Cardiac septum (tissue), 1 donor: ENCODE measurements at regions not wholly inside any gene's neighbourhood (a gene's known extent, or its start where the extent isn't known, plus 50 kb on each side); places are given as distances from the start of the nearest gene placed in this dataset.

Experiments
- DNase-seq: peaks from one replicate; pipeline ENCODE4 v3.0.0-alpha.2; 2020; ENCODE audit warnings: low spot score
- intact Hi-C: fragments of 100-400 bp; cut with DNase I; formaldehyde crosslinking; loops from one replicate; pipeline ENCODE4 v1.14.0; 2022
- donor health status: DM: no; HTN: no; CAD: no.

DNA sequence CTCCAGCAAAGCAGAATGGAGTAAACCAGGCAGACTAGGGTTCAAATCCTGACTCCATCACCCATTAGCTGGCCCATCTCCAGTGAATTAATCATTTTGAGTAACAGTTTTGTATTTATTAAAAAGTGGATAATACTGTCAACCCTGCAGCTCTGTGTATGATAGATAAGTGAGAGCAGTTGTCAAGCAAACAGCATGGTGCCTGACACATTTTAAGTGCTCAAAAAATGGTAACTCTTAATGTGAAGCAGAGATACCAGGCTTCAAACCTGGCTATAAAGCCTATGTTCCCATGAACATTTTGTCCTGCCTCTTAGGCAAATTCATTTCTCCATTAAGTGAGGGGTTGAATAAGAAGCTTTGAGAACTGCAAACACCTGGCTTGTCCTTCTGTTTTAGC, 409.6 kb downstream of the TBC1D4 start:
- intact Hi-C loops, result no loop called here
- no peak for DNase-seq

DNA sequence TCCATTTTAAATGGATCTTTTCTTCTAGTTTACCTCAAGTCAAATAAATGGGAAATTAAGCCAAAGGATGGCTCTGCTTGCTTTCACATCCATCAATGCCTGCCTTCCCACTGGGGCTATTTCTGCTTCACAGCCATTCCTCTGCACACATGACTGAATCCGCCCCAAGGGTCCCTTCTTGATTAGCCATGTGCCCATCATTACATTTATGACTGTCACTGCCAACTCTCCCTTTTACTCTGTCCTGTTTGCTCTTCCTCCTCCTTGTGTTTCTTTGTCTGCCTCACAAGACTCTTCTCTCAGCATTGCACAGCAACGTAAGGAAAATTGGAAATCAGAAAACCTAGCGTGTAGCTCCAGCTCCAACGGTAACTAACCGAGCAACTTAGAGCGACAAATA, 410.2 kb downstream of the TBC1D4 start:
- no peak for DNase-seq
- intact Hi-C loops, result no loop called here

DNA sequence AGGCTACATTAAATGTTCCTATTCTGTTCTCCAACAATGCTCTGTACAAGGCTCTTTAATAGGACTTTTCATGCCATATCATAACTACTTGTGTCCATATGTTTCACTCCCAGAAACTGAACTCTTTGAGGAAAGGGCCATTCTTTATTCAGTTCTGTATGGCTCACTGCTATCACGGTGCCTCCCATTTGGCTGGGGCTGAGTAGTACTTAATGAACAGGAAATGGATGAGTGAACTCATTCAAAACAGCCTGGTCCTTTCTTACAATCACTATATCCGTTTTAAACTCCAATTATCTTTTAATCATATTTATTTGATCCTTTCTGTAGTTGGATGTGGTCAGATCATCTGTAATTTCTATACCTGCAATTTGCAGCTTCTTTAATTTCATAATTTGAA, 410.6 kb downstream of the TBC1D4 start:
- no peak for DNase-seq
- intact Hi-C loops, result no loop called here

DNA sequence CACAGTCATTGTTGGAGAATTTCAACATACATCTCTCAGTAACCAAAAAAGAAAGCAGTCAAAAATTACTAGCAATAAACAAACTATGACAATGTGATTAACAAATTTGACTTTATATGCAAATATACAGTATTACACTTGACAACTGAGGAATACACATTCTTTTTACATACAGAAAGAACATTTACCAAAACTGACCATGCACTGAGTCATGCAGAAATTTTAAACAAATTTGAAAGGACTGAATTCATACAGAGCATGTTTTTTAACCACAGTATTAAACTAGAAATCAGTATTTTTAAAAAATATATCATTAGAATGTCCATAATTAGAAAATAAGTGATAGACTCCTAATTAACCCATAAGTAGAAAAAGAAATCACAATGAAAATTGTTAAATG, 420.1 kb downstream of the TBC1D4 start:
- no peak for DNase-seq
- intact Hi-C loops, result no loop called here

DNA sequence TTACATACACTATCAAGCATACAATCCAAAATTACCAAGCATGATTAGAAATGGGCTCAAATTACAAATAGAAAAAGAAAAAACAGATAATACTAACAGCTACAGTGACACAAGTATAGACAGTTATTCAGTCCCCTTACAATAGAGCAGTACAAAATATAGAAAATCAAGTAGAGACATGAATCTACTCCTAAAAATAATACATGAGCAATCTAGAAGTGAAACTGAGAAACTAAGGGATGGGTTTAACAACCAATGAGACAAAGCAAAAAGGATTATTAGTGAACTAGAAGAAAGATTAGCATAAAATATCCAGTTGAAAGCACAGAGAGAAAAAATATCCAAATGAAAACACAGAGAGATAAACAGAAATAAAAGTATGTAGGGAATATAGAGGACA, 426.7 kb downstream of the TBC1D4 start:
- no peak for DNase-seq
- intact Hi-C loops, result no loop called here

DNA sequence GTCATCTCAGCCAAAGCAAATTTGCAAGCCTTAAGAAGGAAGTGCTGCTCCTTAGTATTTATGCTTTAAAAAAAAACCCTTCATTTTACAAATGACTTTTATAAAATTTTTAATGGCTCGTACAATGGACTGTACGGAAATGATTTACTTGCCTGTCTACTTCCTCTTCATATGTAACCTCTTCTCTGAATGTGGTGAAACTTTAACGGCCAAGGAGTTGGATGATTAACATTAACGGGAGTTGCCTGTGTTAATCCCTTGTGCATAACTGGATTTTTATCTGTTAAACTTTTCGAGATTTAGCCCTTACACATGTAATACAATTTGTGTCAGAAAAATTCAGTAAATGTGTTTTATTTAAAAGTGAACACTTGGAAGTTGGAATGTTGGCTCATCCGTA, 429.4 kb downstream of the TBC1D4 start:
- intact Hi-C loops, result no loop called here
- no peak for DNase-seq

DNA sequence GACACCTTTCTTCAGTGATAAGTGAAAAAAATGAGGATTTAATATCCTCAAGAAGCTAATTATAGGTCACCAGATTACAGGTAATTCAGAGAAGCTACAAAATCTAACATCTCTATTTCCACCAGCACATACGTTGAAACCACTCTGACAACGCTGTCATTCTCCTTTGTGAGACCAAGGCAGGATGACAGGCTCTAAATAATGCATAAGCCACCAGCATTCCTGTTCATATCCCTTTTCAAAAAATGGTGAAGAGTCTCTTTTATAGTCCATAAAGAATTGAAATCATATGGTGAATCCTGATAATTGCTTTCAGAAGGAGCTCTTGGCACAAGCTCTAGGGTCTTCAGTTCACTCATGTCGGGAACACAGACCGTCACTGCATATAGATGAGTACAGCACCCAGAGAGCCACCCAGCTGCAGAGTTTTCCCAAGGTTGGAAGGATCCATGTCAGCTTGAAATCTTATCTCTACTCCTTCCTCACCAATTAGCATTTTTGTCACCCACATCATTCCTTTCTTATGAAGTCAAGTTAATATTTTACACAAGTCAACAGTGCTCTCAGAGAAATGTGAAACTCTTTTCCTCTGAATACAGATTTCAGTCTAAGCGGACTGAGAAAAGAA, 431.4 kb downstream of the TBC1D4 start:
- intact Hi-C loops, result no loop called here

DNA sequence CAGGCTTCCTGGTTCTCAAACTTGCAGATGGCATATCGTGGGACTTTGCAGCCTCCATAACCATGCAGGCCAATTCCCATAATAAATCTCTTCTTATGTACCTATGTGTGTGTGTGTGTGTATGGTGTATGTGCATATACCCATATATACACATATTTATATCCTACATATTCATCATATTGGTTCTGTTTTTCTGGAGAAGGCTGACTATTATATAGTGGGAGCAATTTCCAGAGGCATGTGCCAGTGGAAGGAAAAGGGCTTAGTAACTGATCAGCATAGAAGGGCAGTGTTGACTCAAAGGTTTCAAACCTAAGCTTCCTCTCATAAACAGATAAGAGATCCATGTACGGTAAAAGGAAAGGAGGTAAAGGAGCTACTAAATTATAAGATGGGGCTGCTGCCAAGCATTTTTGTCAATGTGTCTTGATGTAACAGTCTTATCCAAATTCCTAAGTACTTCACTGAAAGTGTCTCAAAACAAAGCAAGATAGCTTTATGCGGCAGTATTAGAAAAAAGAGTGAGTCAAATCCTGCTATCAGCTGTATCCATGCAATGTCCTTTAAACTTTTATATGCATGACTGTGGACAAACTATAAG, 432.1 kb downstream of the TBC1D4 start:
- intact Hi-C loops, result no loop called here
- DNase-seq, result no peak

More for the DNA sequence above, 431.4 kb downstream of the TBC1D4 start:
- no peak for DNase-seq

DNA sequence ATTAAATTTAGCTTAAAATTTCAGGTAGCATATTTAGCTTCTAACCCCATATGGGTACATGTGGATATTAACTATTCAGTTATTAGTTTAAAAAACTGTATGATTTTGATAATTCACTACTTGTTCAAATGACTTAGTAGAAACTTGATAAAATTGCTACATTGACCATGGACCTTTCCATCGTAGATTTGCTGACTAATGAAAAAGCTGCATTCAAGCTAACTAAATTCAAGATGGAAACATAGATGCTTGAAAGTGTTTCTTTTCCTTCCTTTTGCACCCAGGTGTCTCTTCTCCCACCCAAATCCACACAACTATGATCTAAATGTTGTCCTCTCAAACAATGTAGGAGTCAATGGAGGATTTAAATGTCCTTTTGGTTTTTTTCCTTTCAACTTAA, 439.2 kb downstream of the TBC1D4 start:
- no peak for DNase-seq
- intact Hi-C loops, result no loop called here

DNA sequence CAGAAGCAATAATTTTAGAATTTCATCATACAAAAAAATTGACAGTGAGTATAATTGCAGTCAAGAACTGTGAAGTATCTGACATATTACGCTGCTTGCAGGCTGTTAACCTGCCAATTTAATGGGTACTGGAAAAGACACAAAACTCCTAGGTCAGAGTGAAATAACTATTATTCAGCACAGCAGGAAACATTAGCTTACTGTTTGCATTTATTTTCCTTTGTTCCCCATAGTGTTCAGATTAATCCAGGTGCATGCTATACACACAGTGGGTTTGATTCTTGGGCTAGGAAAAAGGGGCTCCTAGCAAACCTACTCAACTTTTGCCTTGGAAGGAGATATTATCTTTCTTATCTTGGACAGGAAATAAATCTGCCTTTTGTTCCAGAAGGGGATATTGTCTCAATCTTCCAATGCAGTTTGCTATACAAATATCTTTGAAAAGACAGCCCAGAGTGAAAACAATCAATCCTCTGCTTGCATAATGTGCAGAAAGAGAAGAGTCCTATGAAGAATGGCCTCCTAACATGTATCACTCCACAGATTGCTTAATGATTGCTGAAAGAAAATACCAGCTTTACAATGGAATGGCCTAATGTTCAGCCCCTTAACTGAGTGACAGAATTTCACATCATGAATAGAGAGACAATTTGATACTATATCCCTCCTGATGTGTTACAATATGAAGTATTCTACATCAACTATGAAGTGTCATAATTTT, 443.4 kb downstream of the TBC1D4 start:
- intact Hi-C loops, result no loop called here
- DNase-seq, result no peak

DNA sequence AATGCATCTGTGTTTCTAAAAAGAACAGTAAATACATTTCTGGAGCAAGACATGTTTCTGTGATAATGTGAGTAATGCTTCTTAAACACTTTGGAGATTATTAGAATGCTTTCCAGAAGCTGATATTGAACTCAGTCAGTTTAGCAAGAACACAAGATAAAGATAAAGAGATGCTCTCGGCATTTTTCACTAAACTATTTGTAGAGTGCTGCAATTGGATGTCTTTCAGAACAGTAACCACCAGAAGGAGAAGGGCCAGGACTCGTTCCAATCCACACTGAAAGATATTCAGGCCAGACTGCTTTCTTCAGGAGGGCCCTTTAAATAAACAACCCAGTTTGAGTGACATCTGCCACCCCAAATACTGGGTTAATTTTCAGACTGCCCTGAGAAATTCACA, 456.0 kb downstream of the TBC1D4 start:
- intact Hi-C loops, result no loop called here

DNA sequence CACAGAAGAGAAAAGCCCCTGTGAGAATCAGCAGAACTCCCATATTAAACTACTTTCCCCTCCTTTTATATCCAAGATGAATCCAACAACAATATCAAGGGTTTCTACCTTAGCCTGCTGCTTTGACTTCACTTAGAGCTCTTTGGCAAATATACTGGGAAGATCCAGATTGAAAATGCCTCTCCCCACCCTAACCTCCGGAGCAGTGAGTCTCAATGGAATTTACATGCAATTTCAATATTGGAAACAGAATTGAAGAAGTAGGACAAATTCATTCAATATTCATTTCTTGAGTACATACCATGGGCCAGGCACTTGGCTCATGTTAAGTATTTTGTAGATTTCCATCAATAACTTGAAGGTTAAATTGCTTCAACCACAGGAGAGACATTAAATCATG, 457.4 kb downstream of the TBC1D4 start:
- intact Hi-C loops, result no loop called here
- DNase-seq, result no peak

More for the DNA sequence above, 456.0 kb downstream of the TBC1D4 start:
- DNase-seq, result no peak

DNA sequence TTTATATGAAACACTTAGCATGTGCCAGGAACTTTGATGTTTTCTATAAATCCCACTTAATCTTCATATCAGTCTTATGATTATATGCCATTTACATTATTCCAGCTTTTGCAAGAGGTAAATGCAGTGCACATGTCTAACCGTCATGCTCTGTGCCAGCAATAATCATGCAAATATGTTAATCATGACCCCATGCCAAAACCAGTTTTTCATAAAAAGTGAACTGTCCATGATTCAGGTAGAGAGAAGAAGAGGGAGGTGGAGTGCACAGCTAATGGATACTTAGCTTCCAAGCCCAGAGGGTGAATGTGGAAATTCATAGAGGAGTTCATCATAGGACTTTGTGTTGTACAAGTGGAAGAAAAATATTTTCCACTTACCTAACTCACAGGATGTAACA, 458.4 kb downstream of the TBC1D4 start:
- intact Hi-C loops, result no loop called here
- no peak for DNase-seq

DNA sequence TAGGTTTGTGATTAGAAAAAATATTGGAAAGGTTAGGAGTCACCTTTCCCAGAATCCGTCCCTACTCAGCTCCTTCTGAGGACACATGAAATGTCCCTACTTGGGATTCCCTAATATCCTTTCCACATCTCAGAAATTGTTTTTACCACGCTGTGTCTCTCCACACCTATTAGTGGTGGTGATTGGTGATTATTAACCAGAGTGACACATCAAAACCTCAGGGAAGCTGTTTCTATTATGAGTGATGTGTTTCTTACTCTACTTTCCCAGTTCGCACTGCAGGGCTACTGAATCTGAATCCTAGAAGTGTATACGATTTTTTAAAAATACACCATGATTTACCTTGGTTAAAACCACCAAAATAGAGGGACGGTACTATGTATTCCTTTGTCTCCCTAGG, 460.8 kb downstream of the TBC1D4 start:
- intact Hi-C loops, result no loop called here
- no peak for DNase-seq

DNA sequence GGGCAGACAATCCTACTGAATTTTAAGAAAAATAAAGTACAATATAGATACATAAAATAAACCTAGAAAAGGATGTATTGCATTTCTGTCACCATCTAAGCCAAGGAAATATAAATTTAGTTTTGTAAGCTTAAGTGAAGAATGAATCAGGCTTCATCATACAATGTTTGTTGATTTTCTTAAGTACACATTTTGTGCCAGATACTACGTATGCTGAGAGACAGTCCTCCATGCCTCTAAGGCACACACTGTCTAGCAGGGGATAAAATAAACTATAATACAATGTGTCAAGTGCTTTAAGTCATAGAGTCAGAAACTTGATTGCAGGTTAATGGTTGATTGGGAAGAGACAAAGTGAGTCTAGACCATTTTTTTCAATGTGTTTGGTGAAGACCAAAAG, 465.7 kb downstream of the TBC1D4 start:
- DNase-seq, result no peak
- intact Hi-C loops, result no loop called here

DNA sequence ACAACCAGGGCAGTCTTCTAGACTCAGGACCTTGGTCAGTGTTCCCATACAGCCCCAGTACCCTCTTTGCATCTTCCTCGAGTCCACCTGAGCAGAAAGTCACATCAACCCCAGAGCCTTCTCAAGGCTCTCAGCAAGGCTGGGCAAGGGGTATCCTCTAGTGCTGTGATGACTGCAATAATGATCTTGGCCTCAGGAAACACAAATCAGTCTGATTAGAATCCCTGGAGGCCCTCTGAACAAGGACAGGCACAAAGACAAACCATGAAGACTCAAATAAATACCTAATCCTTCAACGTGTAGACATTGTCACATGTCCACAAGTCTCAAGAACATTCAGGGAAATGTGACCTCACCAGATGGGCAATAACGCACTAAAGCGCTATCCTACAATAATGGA, 468.2 kb downstream of the TBC1D4 start:
- no peak for DNase-seq
- intact Hi-C loops, result no loop called here

DNA sequence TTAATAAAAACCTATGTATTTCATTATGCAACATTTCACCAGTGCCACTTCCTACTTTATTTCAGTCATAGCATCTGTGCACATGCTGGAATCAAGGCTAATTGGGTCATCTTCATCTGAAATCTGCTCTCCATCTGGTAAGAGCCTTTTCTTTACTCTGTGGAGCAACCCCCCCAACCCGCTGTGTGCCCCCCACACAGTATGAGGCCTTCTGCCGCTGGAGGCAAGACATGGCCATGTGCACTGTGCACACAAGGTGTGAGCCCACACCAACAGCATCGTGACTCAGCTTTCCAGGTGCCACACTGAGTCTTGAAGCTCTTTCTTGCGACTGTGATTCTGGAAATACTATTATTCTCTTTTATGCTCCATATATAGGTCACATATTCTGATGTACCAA, 471.0 kb downstream of the TBC1D4 start:
- DNase-seq, result no peak
- intact Hi-C loops, result no loop called here

DNA sequence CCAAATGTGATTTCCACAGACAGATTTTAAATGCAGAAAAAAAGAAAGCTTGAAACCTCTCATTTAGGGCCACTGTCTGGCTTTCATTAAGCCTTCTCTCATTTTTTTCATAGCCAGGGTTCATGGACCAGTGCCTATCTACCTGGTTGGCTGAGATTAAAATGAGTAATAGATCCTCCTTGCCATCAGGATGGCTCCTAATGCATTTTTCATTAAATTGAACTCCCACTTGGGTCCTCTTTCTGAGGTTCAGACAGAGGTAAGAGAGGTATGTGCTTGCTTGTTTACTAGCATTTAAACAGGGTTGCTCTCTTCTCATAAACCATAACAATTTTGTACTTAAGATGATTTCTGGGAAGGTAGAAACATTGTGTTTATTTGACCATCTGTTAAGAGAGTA, 473.0 kb downstream of the TBC1D4 start:
- intact Hi-C loops, result no loop called here

DNA sequence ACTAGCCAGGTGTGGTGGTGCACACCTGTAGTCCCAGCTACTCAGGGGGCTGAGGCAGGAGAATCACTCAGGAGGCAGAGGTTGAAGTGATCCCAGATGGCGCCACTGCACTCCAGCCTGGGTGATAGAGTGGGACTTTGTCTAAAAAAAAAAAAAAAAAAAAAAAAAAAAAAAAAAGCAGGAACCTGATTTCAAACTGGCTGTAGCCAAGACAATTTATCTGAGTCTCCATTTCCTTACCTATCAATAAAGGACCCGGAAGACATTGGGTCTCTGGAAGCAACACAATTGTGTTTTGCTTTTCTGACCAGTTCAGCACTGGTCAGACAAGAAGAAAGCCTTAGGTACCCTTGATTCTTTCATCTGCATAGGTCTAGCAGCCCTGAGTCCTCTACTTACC, 491.0 kb downstream of the TBC1D4 start:
- intact Hi-C loops, result no loop called here
- DNase-seq, result no peak

More for the DNA sequence above, 473.0 kb downstream of the TBC1D4 start:
- DNase-seq, result no peak

DNA sequence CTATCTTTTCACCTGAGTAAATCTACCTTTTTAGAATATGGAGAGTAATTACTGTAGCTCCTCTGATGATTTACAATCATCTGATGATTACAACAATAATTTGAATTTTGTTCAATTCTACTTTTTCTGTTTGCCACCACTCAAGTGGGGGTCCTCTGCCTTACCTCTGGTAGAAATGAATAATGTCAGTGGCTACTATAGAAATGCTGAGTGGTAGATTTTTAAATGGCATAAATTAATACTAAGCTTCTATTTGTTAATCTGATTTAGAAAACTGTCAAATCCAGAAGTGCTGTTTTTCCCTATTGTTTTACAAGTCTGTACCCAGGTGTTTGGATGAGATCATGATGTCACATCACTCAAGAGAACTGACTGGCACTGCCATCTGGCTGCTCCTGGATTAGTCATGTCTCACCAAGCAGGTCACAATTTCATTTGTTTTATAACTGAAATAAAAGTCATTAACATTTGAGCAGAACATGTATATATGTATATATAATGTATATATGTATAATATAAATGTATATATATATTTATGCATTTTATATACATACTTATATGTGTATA, 494.8 kb downstream of the TBC1D4 start:
- intact Hi-C loops, result no loop called here

DNA sequence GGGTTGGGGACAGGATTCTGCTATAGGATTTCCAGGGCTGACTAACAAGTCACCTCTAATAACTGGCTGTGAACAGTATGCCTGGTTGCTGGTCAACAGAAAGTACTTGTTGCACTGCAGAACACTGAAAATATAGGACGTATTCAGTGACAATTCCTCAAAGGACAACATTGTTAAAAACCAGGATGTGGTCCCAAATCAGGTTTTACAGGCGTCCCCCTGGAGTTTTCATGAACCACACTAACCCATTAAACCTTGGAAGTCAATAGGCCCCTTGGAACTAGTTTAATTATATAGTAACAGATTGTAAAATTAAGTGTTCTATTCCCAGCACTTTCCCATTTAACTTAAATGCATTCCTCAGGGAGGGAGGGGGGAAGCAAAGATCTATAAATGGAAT, 495.4 kb downstream of the TBC1D4 start:
- intact Hi-C loops, result no loop called here

More for the DNA sequence above, 494.8 kb downstream of the TBC1D4 start:
- no peak for DNase-seq

More for the DNA sequence above, 495.4 kb downstream of the TBC1D4 start:
- DNase-seq, result no peak
